ENCODE measurements at regions not wholly inside any gene's neighbourhood (a gene's known extent, or its start where the extent isn't known, plus 50 kb on each side); places are given as distances from the start of the nearest gene placed in this dataset.

GRCh38 chr2:40723194-40723593 is 271.3 kb upstream of the SLC8A1 start:
- 2% methylated on average over 1 of the region's 1 CpG for WGBS (ENCODE audit: missing lambda C conversion rate)
- Histone ChIP-seq H3K4me3 (no peak overlapping the region), H3K4me1 (no peaks in the 10 kb centered on the region), H3K27ac (no peak overlapping the region), H3K9me3 (no peaks in the 10 kb centered on the region), H3K4me2 (no peak overlapping the region)
- DNase-seq (ENCODE audit: low read depth in 1 of 2, low spot score in 1 of 2) (no peak), FAIRE-seq (no peak), ATAC-seq (no peak)
- CTCF ChIA-PET, result no interaction called here
- TF ChIP-seq ZFP36 (IDR thresholded peaks at IDR 0.05; ENCODE audit: borderline replicate concordance, partially characterized antibody) (no peak), ESRRA (IDR thresholded peaks at IDR 0.05; ENCODE audit: borderline replicate concordance, low read length) (no peak)
- POLR2A ChIA-PET, result no interaction called here

- Histone ChIP-seq H3K9me3 (no peaks in the 10 kb centered on the region), H3K4me3 (no peak overlapping the region), H3K4me2 (no peak overlapping the region), H3K27ac (no peak overlapping the region), H3K4me1 (no peaks in the 10 kb centered on the region)
- DNase-seq (ENCODE audit: low read depth in 1 of 2, low spot score in 1 of 2) (no peak), FAIRE-seq (no peak), ATAC-seq (no peak)
- 10% methylated on average over 3 of the region's 3 CpGs for WGBS (ENCODE audit: missing lambda C conversion rate)
- no peak for TF ChIP-seq PBX3 (IDR thresholded peaks at IDR 0.05)
- no peak for TF ChIP-seq FOSB (CRISPR knock-in tag; IDR thresholded peaks at IDR 0.05)
- no peak for TF ChIP-seq ZC3H11A (IDR thresholded peaks at IDR 0.05)
- TF ChIP-seq ZFP36 (IDR thresholded peaks at IDR 0.05; ENCODE audit: borderline replicate concordance, partially characterized antibody), result no peak
- no peak for TF ChIP-seq NR3C1 (IDR thresholded peaks at IDR 0.05)
- TF ChIP-seq MYC (IDR thresholded peaks at IDR 0.05; ENCODE audit: borderline replicate concordance, low read length), result no peak
- TF ChIP-seq ESRRA (IDR thresholded peaks at IDR 0.05; ENCODE audit: borderline replicate concordance, low read length), result no peak
- TF ChIP-seq ZSCAN20 (CRISPR knock-in tag; IDR thresholded peaks at IDR 0.05), result no peak
- TF ChIP-seq JUNB (IDR thresholded peaks at IDR 0.05), result no peak
- TF ChIP-seq RNF2 (IDR thresholded peaks at IDR 0.05; ENCODE audit: borderline replicate concordance, low read depth), result no peak
- TF ChIP-seq SMC3 (IDR thresholded peaks at IDR 0.05), result no peak
- no peak for TF ChIP-seq ELK1 (IDR thresholded peaks at IDR 0.05; ENCODE audit: low read depth, low read length)
- no peak for TF ChIP-seq PHF8 (IDR thresholded peaks at IDR 0.05; ENCODE audit: borderline replicate concordance, low read depth)
- TF ChIP-seq EHMT2 (IDR thresholded peaks at IDR 0.05; ENCODE audit: low read depth), result no peak
- TF ChIP-seq EHF (CRISPR knock-in tag; IDR thresholded peaks at IDR 0.05), result no peak
- no peak for TF ChIP-seq RARB (CRISPR knock-in tag; IDR thresholded peaks at IDR 0.05)
- TF ChIP-seq KDM5A (IDR thresholded peaks at IDR 0.05), result no peak
- no peak for TF ChIP-seq ATOH8 (CRISPR knock-in tag; IDR thresholded peaks at IDR 0.05; ENCODE audit: low read depth)
- ChIA-PET CTCF (no interaction called here), POLR2A (no interaction called here)
These were observed 273.1 kb upstream of the SLC8A1 start for GRCh38 chr2:40725040-40725439.

GRCh38 chr2:40725950-40726349 is 274.1 kb upstream of the SLC8A1 start:
- no peak overlapping the region for H3K4me3 ChIP-seq
- ATAC-seq (no peak), DNase-seq (ENCODE audit: low read depth in 1 of 2, low spot score in 1 of 2) (no peak), FAIRE-seq (no peak)
- H3K4me2 ChIP-seq, result no peak overlapping the region
- TF ChIP-seq HOXB5 (CRISPR knock-in tag; IDR thresholded peaks at IDR 0.05) (no peak), ATOH8 (CRISPR knock-in tag; IDR thresholded peaks at IDR 0.05; ENCODE audit: low read depth) (no peak), MYC (IDR thresholded peaks at IDR 0.05; ENCODE audit: borderline replicate concordance, low read length) (no peak), HDAC2 (IDR thresholded peaks at IDR 0.05) (no peak), EP300 (IDR thresholded peaks at IDR 0.05) (no peak), ZNF302 (CRISPR knock-in tag; IDR thresholded peaks at IDR 0.05) (no peak), PHF8 (IDR thresholded peaks at IDR 0.05; ENCODE audit: borderline replicate concordance, low read depth) (no peak), HES2 (IDR thresholded peaks at IDR 0.05) (no peak), SMC3 (IDR thresholded peaks at IDR 0.05) (no peak), CHD2 (IDR thresholded peaks at IDR 0.05; ENCODE audit: low read length, partially characterized antibody) (no peak), ZC3H11A (IDR thresholded peaks at IDR 0.05) (no peak)
- POLR2A ChIA-PET, result no interaction called here
- no peaks in the 10 kb centered on the region for H3K9me3 ChIP-seq
- 5% methylated on average over 2 of the region's 2 CpGs for WGBS (ENCODE audit: missing lambda C conversion rate)
- H3K27ac ChIP-seq, result no peak overlapping the region
- CTCF ChIA-PET, result no interaction called here
- no peaks in the 10 kb centered on the region for H3K4me1 ChIP-seq

All from A549 (cell line).